HPDE6-E6E7 (cell line): ENCODE measurements at regions not wholly inside any gene's neighbourhood (a gene's known extent, or its start where the extent isn't known, plus 50 kb on each side); places are given as distances from the start of the nearest gene placed in this dataset.

Source experiments
- DNase-seq: peaks from one replicate; pipeline ENCODE4 v3.0.0; 2011; ENCODE audit warnings: missing footprints; ENCODE audit errors: extremely low spot score

DNA sequence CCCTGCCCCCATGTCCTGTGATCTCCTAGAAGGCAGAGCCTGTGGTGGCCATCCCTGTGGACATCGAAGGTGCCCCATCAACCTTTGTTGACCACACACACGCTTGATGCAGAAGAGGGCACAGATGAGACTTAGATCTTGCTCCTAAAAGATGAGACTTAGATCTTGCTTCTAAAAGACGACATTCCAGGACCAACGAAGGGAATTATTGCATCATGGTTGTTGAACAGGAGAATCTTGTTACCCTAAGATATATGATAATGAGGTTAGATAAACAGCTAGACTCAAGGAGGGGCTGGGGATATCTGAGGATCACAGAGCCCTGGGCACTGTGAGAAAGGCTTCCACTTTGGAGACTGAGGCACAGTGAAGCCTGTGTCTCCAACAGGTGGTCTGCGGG lies 91.1 kb upstream of the WSCD2 start:
- DNase-seq: no peak

- no peak for DNase-seq
These were observed 89.3 kb upstream of the WSCD2 start for GRCh38 chr12:108039794-108040193.

DNA sequence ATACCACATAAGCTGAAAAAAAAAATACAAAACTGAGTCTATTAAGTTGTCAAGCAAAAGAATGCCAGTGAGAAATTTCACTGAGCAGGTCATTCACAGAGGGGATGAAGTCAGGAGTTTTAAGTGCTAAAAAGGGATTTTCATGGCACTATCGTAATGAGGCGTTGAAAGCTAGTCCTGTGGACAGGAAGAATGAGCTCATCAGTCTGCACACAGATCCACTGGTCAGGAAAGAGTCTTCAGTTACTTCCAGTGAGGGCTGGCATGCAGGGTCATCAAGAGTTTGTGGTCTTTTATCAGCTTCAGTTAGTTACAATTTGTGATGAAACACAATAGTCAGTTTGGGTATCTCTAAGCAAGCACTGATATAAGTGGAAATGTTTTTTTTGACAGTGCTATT lies 88.1 kb upstream of the WSCD2 start:
- no peak for DNase-seq

DNA sequence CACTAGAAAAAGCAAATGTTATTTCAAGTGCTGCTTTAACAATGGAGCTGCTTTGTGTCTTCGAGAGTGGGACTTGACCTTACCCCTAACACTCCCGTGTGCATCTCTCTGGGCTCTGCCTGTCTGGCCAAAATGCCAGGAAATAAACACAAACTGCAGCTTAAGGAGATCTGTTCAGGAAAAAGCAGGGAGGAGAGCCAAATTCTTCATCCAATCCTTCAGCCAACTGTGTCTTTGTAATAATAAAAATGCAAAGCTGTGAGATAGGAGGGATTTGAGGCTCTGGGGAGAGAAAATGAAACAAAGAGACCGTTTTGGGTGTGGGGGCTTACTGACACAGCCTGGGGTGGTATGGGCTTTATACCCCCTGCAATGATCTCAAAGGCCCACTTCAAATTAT lies 85.8 kb upstream of the WSCD2 start:
- DNase-seq: no peak

DNA sequence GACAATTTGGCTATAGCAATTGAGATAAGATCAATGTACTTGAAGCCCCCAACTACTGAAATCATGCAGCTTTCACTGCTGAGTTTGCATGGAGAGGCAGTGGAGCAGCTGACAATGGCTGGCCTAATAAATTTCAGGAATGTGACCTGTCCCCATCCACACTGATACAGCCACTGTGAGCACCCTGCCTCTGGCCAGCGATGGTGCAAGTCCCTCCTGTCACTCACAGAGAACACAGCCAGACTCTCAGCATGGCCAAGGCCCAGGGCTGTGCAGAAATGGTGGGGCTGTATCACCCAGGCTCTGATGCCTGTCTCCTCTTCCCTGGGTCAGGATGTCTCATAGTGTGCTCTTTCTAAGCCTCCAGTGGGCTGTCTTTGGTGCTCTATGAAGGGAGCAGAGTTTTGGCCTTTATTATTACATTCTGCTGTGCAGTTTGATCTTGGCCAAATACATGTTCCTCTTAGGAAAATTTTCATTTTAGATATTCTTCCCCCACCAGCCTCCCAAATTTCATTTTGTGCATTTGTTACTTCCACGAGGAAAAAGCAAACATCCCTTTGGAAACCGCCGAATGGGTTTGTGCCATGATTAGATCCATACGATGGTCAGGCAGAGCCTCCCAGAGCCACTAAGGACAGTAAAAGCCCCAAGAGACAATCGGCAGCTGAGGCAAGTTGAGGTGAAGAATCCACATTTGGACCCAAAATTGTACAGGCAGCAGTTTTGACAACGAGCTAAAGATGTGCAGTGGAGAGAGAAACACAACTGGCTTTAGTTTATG lies 85.1 kb upstream of the WSCD2 start:
- no peak for DNase-seq

- DNase-seq: no peak
These were observed 83.0 kb upstream of the WSCD2 start for GRCh38 chr12:108046135-108046534.

- DNase-seq: no peak
These were observed 82.4 kb upstream of the WSCD2 start for GRCh38 chr12:108046650-108047049.

GRCh38 chr12:108047071-108047550 lies 82.0 kb upstream of the WSCD2 start:
- DNase-seq: no peak

DNA sequence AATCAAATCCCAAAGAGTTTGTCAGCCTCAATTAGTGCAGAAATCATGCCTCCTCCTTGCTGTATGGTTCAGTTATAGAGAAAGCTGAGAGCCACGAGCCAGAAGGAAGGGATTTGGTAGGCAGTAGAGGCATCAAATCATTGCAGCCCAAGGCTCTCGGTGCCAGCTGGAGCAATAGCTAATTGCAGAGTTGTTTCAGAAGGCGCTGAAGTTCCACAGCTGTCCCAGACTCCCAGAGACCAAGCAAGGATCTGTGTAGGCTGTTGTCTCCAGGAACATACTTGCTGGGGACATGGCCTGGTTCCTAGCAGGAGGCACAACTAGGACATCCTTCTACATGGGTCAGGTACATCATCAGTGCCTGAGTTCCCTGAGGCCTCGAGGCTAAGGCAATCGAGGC lies 80.4 kb upstream of the WSCD2 start:
- no peak for DNase-seq

GRCh38 chr12:108050696-108051095 lies 78.4 kb upstream of the WSCD2 start:
- no peak for DNase-seq

- DNase-seq: no peak
These were observed 76.8 kb upstream of the WSCD2 start for GRCh38 chr12:108052260-108052659.

DNA sequence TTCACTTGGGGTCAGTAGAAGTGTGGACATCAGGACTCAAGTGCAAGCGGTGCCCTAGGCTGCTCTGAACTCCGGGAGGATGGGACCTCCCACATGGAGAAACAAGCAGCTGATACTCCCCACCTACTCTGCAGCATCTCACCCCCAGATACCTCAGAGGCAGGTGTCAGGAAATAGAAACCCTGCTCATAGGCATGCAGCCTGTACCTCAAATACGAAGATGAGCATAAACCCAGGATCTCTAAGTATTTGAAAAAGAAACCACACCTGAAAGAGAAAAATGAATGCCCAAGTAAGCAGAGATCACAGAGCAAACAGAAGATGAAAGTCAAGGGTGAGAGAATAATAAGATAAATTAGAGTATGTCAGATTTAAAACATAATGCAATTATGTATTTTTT lies 75.6 kb upstream of the WSCD2 start:
- no peak for DNase-seq

DNA sequence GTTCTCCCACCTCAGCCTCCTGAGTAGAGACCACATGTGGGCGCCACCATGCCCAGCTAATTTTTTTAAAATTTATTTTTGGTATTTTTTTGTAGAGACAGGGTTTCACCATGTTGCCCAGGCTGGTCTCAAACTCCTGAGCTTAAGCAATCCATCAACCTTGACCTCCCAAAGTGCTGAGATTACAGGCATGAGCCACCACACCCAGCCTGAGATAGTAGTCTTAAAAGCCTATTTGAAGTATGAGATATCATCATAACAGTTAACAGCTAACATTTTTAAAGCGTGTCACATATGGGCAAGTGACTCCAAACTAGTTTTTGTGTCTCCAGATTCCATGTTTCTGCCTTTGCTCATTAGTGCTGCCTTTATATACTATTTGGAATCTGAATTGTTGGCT lies 74.6 kb upstream of the WSCD2 start:
- no peak for DNase-seq

DNA sequence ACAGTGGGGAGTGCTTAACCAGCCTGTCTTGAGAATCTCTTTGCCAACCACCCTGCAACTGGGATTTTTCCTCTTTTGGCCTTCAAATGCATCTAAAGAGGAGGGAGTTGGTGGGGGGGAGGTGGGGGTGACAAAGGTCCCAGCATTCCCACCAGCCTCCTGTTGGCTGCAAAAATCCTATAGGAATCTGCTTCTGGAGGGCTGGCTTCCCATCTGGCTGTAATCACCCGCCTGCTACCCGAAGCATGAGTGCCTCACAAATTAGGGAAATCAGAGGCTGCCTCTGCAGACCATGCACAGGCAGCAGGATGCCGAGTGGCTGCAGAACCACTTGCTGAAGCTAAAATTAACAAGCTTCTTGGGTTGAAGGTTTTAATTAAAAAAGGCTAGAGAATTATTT lies 73.9 kb upstream of the WSCD2 start:
- no peak for DNase-seq

DNA sequence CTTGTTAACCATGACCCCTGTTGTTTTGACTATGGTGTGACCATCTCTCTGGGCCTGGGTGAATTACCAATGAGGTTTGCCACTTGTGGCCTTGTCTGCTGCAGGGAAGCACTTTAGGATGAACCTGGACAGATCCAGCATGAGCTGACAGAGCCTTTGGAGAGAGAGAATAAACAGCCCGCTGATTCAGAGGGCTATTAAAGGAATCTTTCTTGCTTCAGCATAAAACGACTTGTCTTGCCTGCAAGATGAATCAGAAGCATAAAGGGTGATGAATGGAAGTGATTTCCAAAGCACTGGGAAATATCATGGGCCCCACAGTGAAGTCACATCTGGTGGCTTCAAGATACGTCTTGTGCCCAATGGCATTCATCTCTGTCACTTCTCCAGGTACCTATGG lies 69.0 kb upstream of the WSCD2 start:
- DNase-seq: no peak

DNA sequence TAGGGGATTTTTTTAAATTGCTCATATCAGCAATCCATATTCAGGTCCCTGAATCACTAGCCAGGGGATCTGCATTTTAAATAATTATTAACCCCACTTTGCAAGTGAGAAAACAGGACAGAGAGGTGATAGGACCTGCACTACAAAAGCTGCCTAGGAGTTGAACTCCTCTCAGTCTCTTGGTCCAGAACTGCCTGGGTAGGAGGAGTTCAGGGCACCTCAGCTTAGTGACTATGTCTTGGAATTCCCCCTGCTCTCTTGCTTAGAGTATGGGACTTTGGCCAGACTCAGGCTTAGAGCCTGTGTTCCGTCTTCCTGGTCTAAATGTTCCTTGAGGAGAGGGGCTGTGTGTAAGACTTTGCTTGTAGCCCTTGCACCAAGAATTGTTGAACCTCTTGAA lies 68.2 kb upstream of the WSCD2 start:
- DNase-seq: no peak

GRCh38 chr12:108063192-108063591 lies 65.9 kb upstream of the WSCD2 start:
- DNase-seq: no peak

GRCh38 chr12:108065069-108065468 lies 64.0 kb upstream of the WSCD2 start:
- no peak for DNase-seq

DNA sequence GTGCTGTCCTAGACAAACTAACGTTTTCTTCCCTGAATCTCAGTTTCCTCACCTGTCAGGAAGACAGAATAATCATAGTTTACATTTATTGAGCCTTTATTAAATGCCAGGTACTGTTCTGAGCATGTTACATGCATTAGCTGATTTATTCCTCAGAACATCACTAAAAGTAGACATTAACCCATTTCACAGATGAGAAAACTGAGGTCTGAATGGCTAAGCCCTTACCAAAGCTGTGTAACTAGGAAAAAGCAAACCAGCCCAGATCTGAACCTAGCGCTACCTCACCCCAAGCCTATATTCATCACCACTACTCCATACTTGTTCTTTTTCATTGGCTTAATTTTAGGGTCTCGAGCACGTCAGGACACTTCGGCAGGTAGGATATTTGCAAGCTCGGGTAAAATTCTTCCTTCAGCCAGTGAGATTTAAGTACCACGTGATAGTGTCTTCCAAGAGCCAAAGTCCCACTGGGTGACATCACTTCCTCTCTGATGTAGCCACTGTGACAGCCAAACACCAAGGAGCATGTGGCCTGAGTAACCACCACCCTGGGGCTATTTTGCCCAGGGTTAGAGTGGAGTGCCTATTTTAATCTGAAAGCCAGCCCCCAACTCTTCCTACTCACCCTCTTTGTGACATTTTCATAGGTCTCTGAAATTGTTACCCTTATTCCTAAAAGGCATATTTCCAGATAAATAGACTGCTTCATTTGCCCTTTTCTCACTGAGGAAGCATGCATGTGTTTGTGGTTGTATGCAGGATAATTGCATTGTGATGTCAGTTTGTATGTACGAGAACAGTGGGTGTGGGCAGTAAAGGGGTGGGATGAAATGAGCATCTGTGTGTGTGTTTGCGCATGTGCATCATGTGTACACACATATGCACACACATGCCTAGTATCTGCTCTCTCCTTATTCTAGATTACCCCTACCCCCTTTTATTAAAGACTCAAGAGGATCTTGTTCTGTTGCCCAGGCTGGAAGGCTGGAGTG lies 62.2 kb upstream of the WSCD2 start:
- DNase-seq: no peak

DNA sequence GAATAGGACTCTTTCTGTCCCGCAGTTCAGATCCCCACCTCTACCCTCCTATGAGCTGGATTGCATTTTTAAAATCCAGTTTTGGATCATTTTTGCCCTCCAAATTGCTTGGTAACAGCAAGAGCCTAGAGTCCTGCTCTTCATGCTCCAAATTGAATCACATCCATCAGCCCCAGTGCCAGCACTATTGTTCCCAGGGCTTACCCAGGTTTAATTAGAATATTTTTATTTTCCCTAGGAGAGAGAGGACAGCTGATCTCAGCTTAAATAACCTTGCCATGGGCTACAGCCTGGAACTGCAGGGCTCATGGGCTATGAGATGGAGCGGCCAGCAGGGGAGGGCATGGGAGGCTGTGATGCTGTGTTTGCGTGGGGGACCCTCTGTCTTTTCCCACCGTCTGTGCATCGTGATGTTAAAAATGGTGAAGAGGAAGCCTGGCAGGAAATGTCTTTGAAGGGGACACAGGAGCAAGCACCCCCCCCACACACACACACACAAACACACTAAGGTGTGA lies 59.4 kb upstream of the WSCD2 start:
- no peak for DNase-seq

DNA sequence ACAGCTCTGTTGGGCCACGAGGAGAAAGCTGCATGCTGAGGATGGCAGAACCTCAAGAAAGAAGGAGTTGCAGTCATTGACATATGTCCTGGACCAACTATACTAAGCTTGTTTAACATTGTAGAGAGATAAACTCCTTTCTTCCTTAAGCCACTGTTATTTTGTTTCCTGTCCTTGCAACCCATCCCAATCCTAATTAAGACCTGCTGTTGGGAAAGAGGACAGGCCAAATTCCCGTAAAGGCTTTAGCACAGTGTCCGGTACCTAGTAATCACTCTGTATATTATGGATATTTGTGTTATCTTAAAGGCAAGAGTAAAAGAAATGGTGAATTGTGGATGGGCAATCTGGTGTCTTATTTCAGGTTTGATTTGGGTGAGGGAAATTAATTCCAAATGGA lies 53.5 kb upstream of the WSCD2 start:
- no peak for DNase-seq

DNA sequence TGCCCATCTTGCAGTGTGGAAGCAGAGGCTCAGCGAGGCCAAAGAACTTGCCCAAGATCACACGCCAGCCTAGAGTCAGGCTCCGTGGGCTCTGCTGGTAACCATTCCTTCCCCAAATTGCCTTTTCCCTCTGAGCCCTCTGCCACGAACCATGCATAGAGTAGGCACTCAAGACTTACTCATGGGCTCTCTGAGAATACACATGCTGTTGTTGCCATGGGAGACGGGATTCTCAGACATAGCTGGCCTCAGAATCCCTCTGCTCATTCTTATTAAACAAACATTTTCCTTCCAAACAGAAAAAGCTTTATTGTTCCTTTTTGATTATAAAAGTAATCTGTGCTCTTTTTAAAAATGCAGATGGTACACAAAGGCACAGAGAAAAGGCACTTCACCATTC lies 52.5 kb upstream of the WSCD2 start:
- DNase-seq: no peak

DNA sequence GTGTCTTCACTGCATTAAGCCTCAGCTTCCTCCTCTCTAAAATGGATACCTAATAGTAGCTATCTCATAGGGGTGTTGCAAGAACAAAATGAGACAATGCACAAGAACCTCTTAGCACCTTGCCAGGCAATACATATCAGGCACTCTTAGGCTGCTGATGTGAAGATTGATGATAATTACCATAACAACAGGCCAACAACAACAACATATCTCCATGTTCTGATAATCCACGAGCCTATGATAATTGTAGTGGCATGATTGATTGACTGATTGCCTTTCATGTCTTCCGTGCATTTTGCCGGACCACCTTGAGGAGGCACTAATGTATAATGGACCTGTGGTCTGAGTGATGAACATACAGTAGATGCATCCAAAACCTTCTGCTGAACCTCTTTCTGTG lies 50.7 kb upstream of the WSCD2 start:
- DNase-seq: no peak
